H1 (cell line): ENCODE measurements at regions not wholly inside any gene's neighbourhood (a gene's known extent, or its start where the extent isn't known, plus 50 kb on each side); places are given as distances from the start of the nearest gene placed in this dataset.

ENCODE experiments used
- CTCF ChIA-PET: fragments of 300-600 bp; sonication (Branson Sonifier 250); formaldehyde crosslinking; loops from one replicate; lab custom pipeline; 2021; ENCODE audit not compliant: partially characterized antibody; lab: Charles Lee
- POLR2A ChIA-PET: fragments of 300-600 bp; sonication (Branson Sonifier 250); formaldehyde crosslinking; loops from one replicate; lab custom pipeline; 2021; ENCODE audit warnings: inconsistent platforms; ENCODE audit not compliant: partially characterized antibody; lab: Charles Lee
- DNase-seq, 2 experiments: peaks; one replicate each; pipeline versions ENCODE4 v3.0.0 to v3.0.0-alpha.2; 2010 to 2022; ENCODE audit warnings: low spot score in 2 of 2, low read depth in 1 of 2, mixed read lengths in 1 of 2
- FAIRE-seq: peaks from 2 replicates; lab custom pipeline; 2011; peaks lifted over from hg19 to GRCh38; lab: Jason Lieb, UNC
- H2AFZ ChIP-seq: 2 replicates; pipeline ENCODE4 v1.8.1; 2012; ENCODE audit warnings: low read length, inconsistent platforms
- H2AK5ac ChIP-seq: 2 replicates; pipeline ENCODE4 v1.6.1; 2013; ENCODE audit warnings: low read depth, low read length
- H2BK120ac ChIP-seq: replicated peaks from 2 replicates; pipeline ENCODE3; 2013; ENCODE audit warnings: low read depth, low read length, inconsistent platforms
- H2BK12ac ChIP-seq: 2 replicates; pipeline ENCODE4 v1.6.1; 2013; ENCODE audit warnings: low read depth, low read length
- H2BK15ac ChIP-seq: 2 replicates; pipeline ENCODE4 v1.6.1; 2013; ENCODE audit warnings: low read length
- H2BK20ac ChIP-seq: 2 replicates; pipeline ENCODE4 v1.6.1; 2013; ENCODE audit warnings: low read length
- H2BK5ac ChIP-seq: 2 replicates; pipeline ENCODE4 v1.6.1; 2013; ENCODE audit warnings: low read depth, low read length
- H3K14ac ChIP-seq: 2 replicates; pipeline ENCODE4 v1.6.1; 2013; ENCODE audit warnings: inconsistent platforms; ENCODE audit not compliant: insufficient read length
- H3K18ac ChIP-seq: 2 replicates; pipeline ENCODE4 v1.6.1; 2013; ENCODE audit warnings: low read length; ENCODE audit errors: extremely low read depth
- H3K23ac ChIP-seq: 2 replicates; pipeline ENCODE4 v1.6.1; 2013; ENCODE audit warnings: inconsistent platforms; ENCODE audit not compliant: insufficient read length
- H3K23me2 ChIP-seq: 2 replicates; pipeline ENCODE4 v1.6.1; 2013; ENCODE audit warnings: low read depth, low read length
- H3K27ac ChIP-seq: 2 replicates; pipeline ENCODE4 v1.6.1; 2011; ENCODE audit warnings: low read depth, low read length, inconsistent platforms
- H3K27me3 ChIP-seq, 4 experiments: replicated peaks in 1 of 4; 1 replicate in 1 of 4; 2 replicates in 3 of 4; pipeline versions ENCODE4 v1.6.1 to v1.8.1; 2011 to 2013; ENCODE audit warnings: low read length in 3 of 4, mild to moderate bottlenecking in 3 of 4, inconsistent platforms in 2 of 4, mixed read lengths in 2 of 4, moderate library complexity in 1 of 4; ENCODE audit not compliant: control insufficient read depth in 3 of 4, insufficient read depth in 3 of 4; ENCODE audit errors: extremely low read depth in 1 of 4
- H3K36me3 ChIP-seq, 4 experiments: 2 replicates each; pipeline versions ENCODE4 v1.6.1 to v1.8.1; 2011 to 2013; ENCODE audit warnings: mild to moderate bottlenecking in 4 of 4, low read length in 3 of 4, moderate library complexity in 2 of 4, control low read depth in 1 of 4, inconsistent platforms in 1 of 4; ENCODE audit not compliant: insufficient read depth in 4 of 4, control insufficient read depth in 2 of 4
- H3K4ac ChIP-seq: replicated peaks from 2 replicates; pipeline ENCODE3; 2013; ENCODE audit warnings: low read length, low read depth, mixed read lengths, inconsistent platforms; ENCODE audit not compliant: insufficient read length
- H3K4me1 ChIP-seq, 4 experiments: replicated peaks in 1 of 4; 1 replicate in 1 of 4; 2 replicates in 3 of 4; pipeline versions ENCODE4 v1.6.1 to v1.8.1; 2011 to 2013; ENCODE audit warnings: low read length in 3 of 4, inconsistent platforms in 2 of 4, mixed read lengths in 1 of 4; ENCODE audit not compliant: insufficient read depth in 4 of 4, control insufficient read depth in 3 of 4
- H3K4me2 ChIP-seq, 2 experiments: 2 replicates each; pipeline versions ENCODE4 v1.6.1 to v1.8.1; 2011 to 2013; ENCODE audit warnings: low read depth in 2 of 2, low read length in 2 of 2, control low read depth in 1 of 2, inconsistent platforms in 1 of 2, mild to moderate bottlenecking in 1 of 2; ENCODE audit not compliant: insufficient read depth in 1 of 2
- H3K4me3 ChIP-seq, 4 experiments: fragments of 200-600, 300-600 bp in 1 of 4; sonication (generic), shearing (Covaris generic), sonication (Bioruptor Twin) in 1 of 4; 2 replicates each; pipeline versions ENCODE4 v1.5.1 to v1.8.1; 2011 to 2016; ENCODE audit warnings: low read length in 4 of 4, low read depth in 3 of 4, control low read depth in 2 of 4, inconsistent platforms in 2 of 4, mild to moderate bottlenecking in 2 of 4, mixed read lengths in 1 of 4, moderate library complexity in 1 of 4; ENCODE audit not compliant: insufficient read depth in 2 of 4; ENCODE audit errors: extremely low read depth in 1 of 4
- H3K56ac ChIP-seq: replicated peaks from 2 replicates; pipeline ENCODE3; 2013; ENCODE audit warnings: low read depth, mild to moderate bottlenecking, mixed read lengths, low read length, inconsistent platforms; ENCODE audit not compliant: insufficient read length
- H3K79me1 ChIP-seq: 2 replicates; pipeline ENCODE4 v1.6.1; 2013; ENCODE audit warnings: low read depth, low read length, control low read depth
- H3K79me2 ChIP-seq, 2 experiments: 2 replicates each; pipeline versions ENCODE4 v1.6.1 to v1.8.1; 2012 to 2013; ENCODE audit warnings: low read length in 2 of 2, mild to moderate bottlenecking in 2 of 2, inconsistent platforms in 1 of 2; ENCODE audit not compliant: insufficient read depth in 2 of 2, control insufficient read depth in 1 of 2
- H3K9ac ChIP-seq, 4 experiments: replicated peaks in 1 of 4; 1 replicate in 1 of 4; 2 replicates in 3 of 4; pipeline versions ENCODE4 v1.6.1 to v1.8.1; 2011 to 2013; ENCODE audit warnings: low read depth in 3 of 4, low read length in 3 of 4, control low read depth in 2 of 4, mild to moderate bottlenecking in 2 of 4, moderate library complexity in 2 of 4, inconsistent platforms in 1 of 4; ENCODE audit errors: extremely low read depth in 1 of 4
- H3K9me3 ChIP-seq, 2 experiments: 2 replicates each; pipeline versions ENCODE4 v1.6.1 to v1.8.1; 2012 to 2013; ENCODE audit warnings: mild to moderate bottlenecking in 2 of 2, moderate library complexity in 2 of 2, control low read depth in 1 of 2, inconsistent platforms in 1 of 2, low read depth in 1 of 2, low read length in 1 of 2, mixed read lengths in 1 of 2; ENCODE audit not compliant: insufficient read depth in 2 of 2
- H4K20me1 ChIP-seq, 2 experiments: replicated peaks in 1 of 2; 2 replicates each; pipeline versions ENCODE3 to v1.8.1; 2011 to 2013; ENCODE audit warnings: inconsistent platforms in 2 of 2, low read length in 2 of 2, mild to moderate bottlenecking in 1 of 2; ENCODE audit not compliant: insufficient read depth in 2 of 2, control insufficient read depth in 1 of 2
- H4K5ac ChIP-seq: 2 replicates; pipeline ENCODE4 v1.6.1; 2013; ENCODE audit warnings: low read length, low read depth, mixed read lengths, inconsistent platforms; ENCODE audit not compliant: insufficient read length
- H4K8ac ChIP-seq: 2 replicates; pipeline ENCODE4 v1.8.0; 2013; ENCODE audit warnings: mild to moderate bottlenecking, moderate library complexity, low read length, inconsistent platforms; ENCODE audit not compliant: insufficient read depth; ENCODE audit errors: extremely low read depth
- H4K91ac ChIP-seq: replicated peaks from 2 replicates; pipeline ENCODE3; 2013; ENCODE audit warnings: low read length, mixed read lengths, inconsistent platforms; ENCODE audit not compliant: insufficient read length
- BCL11A ChIP-seq, 2 experiments: IDR thresholded peaks; one replicate each; pipeline ENCODE4 v1.6.1; 2011; ENCODE audit warnings: low read depth in 2 of 2, low read length in 2 of 2, mild to moderate bottlenecking in 2 of 2
- BRCA1 ChIP-seq: IDR thresholded peaks from 2 replicates; pipeline ENCODE4 v1.6.1; 2012; ENCODE audit warnings: low read depth, low read length, improper control_type of control experiment
- CBX5 ChIP-seq: fragments of 300-800, 300-1000 bp; sonication (generic); IDR thresholded peaks from 2 replicates; pipeline ENCODE4 v1.7.1; 2016; ENCODE audit warnings: antibody characterized with exemption, low read length, low read depth
- CBX8 ChIP-seq: fragments of 300-800, 300-1000 bp; sonication (generic); IDR thresholded peaks from 2 replicates; pipeline ENCODE4 v1.7.1; 2016; ENCODE audit warnings: low read depth, low read length, borderline replicate concordance
- CEBPB ChIP-seq: IDR thresholded peaks from 2 replicates; pipeline ENCODE4 v1.6.1; 2012; ENCODE audit warnings: low read depth, low read length
- CHD2 ChIP-seq: IDR thresholded peaks from 2 replicates; pipeline ENCODE4 v1.6.1; 2012; ENCODE audit warnings: low read length, improper control_type of control experiment
- GABPA ChIP-seq: IDR thresholded peaks from 2 replicates; pipeline ENCODE4 v1.6.1; 2011; ENCODE audit warnings: mild to moderate bottlenecking, low read length, moderate library complexity, borderline replicate concordance; ENCODE audit not compliant: insufficient read depth
- JUN ChIP-seq: IDR thresholded peaks from 2 replicates; pipeline ENCODE4 v1.6.1; 2011; ENCODE audit warnings: low read depth, mild to moderate bottlenecking, improper control_type of control experiment, low read length
- PHF8 ChIP-seq: fragments of 200-600 bp; sonication (generic); conservative IDR thresholded peaks from 2 replicates; pipeline ENCODE4 v1.7.1; 2012; ENCODE audit warnings: low read depth, mild to moderate bottlenecking, inconsistent platforms, low read length, moderate library complexity
- POU5F1 ChIP-seq: IDR thresholded peaks from 2 replicates; pipeline ENCODE4 v1.6.1; 2011; ENCODE audit warnings: low read depth, mild to moderate bottlenecking, low read length, moderate library complexity
- SP4 ChIP-seq: IDR thresholded peaks from 2 replicates; pipeline ENCODE4 v1.6.1; 2012; ENCODE audit warnings: low read length, inconsistent platforms
- ZNF274 ChIP-seq: IDR thresholded peaks from 2 replicates; pipeline ENCODE4 v1.7.0; 2012; ENCODE audit warnings: low read length, borderline replicate concordance; ENCODE audit errors: extremely low read depth
- WGBS, 2 experiments: shearing (Covaris generic) in 1 of 2; methylation state at CpG; one replicate each; pipeline versions ENCODE4 v1.1.6 to v1.1.7; 2013 to 2015; ENCODE audit warnings: low lambda C conversion rate in 2 of 2, mixed read lengths in 2 of 2, inconsistent platforms in 1 of 2, low coverage in 1 of 2, missing lambda C conversion rate in 1 of 2; ENCODE audit not compliant: insufficient replicate concordance in 2 of 2, insufficient coverage in 1 of 2, insufficient read length in 1 of 2; ENCODE audit errors: extremely low coverage in 1 of 2, missing lambda C conversion rate in 1 of 2; 5-methylcytosine and 5-hydroxymethylcytosine counted together
- TF ChIP-seq, protein P1 (sequence below), 3 experiments: IDR thresholded peaks; 1 replicate in 2 of 3; 2 replicates in 1 of 3; pipeline versions ENCODE4 v1.5.1 to v1.6.1; 2011; ENCODE audit warnings: low read length in 3 of 3, mild to moderate bottlenecking in 3 of 3, inconsistent platforms in 2 of 3, low read depth in 1 of 3, moderate library complexity in 1 of 3; ENCODE audit not compliant: insufficient read depth in 1 of 3; ENCODE audit errors: control extremely low read depth in 1 of 3

DNA sequence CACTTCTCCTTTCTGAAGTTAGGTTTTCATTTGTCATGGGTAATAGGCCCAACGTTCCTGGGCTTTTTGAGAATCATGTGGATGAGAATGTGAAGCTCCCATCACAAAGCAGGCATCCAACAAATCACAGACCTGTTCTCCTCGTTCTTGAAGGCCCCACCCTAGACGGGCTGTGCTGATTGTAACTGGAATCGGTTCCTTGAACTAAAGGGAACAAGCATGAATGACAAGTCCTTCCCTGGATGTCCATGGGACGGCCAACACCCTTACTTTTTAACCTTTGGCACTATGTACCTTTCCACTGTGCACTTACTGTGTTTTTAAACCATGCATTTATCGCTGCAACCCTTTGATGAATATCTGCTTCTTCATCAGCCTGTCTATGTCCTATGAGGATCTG lies 438.2 kb downstream of the CD83 start:
- Histone ChIP-seq H3K56ac (no peak overlapping the region), H3K4me3 (no peak overlapping the region), H3K23me2 (no peaks in the 10 kb centered on the region; the same call in 1 of the 2 replicates), H3K27me3 (no peaks in the 10 kb centered on the region), H2BK5ac (no peak overlapping the region), H3K9me3 (no peaks in the 10 kb centered on the region), H4K91ac (no peak overlapping the region), H3K27ac (no peak overlapping the region), H2BK120ac (no peak overlapping the region), H4K20me1 (no peaks in the 10 kb centered on the region), H2BK15ac (no peak overlapping the region), H3K4me2 (no peak overlapping the region), H4K5ac (no peak overlapping the region), H3K9ac (no peak overlapping the region), H2AFZ (no peak overlapping the region), H2BK20ac (no peak overlapping the region), H3K4me1 (peaks cover 0 to 3% (median 1%) of the 10 kb centered on the region in 4 experiments; a peak in 3 of 7 replicates), H3K4ac (no peak overlapping the region), H4K8ac (no peak overlapping the region), H3K36me3 (no peaks in the 10 kb centered on the region), H3K79me2 (no peaks in the 10 kb centered on the region), H2AK5ac (no peak overlapping the region), H3K23ac (no peak overlapping the region), H3K14ac (no peak overlapping the region), H3K79me1 (no peaks in the 10 kb centered on the region), H2BK12ac (no peak overlapping the region), H3K18ac (no peak overlapping the region; the same call in 1 of the 2 replicates)
- WGBS, 2 experiments, result 82% methylated on average over 6 of the region's 6 CpGs; no CpG with 5 or more reads in 1 of the 2 experiments
- FAIRE-seq (no peak), DNase-seq (no peak)
- ChIA-PET POLR2A (no interaction called here), CTCF (interaction anchor here (1.7 kb wide), 1 partner anchor 14 kb away, joined by 4 read pairs; no protein-coding TSS in a partner anchor)
- TF ChIP-seq ZNF274 (no peak), BRCA1 (no peak), BCL11A (IDR thresholded peaks at IDR 0.05; ENCODE audit: low read depth in 2 of 2, low read length in 2 of 2) (no peak), CEBPB (no peak), CBX5 (no peak), POU5F1 (no peak), JUN (no peak), GABPA (no peak), CBX8 (no peak), SP4 (no peak), PHF8 (no peak), CHD2 (no peak)
- TF ChIP-seq, protein P1, sequence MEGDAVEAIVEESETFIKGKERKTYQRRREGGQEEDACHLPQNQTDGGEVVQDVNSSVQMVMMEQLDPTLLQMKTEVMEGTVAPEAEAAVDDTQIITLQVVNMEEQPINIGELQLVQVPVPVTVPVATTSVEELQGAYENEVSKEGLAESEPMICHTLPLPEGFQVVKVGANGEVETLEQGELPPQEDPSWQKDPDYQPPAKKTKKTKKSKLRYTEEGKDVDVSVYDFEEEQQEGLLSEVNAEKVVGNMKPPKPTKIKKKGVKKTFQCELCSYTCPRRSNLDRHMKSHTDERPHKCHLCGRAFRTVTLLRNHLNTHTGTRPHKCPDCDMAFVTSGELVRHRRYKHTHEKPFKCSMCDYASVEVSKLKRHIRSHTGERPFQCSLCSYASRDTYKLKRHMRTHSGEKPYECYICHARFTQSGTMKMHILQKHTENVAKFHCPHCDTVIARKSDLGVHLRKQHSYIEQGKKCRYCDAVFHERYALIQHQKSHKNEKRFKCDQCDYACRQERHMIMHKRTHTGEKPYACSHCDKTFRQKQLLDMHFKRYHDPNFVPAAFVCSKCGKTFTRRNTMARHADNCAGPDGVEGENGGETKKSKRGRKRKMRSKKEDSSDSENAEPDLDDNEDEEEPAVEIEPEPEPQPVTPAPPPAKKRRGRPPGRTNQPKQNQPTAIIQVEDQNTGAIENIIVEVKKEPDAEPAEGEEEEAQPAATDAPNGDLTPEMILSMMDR (IDR thresholded peaks at IDR 0.05; ENCODE audit: control extremely low read depth in 1 of 3, insufficient read depth in 1 of 3, low read depth in 1 of 3, low read length in 3 of 3), result no peak
